GM23338 (cell line): ENCODE measurements at regions not wholly inside any gene's neighbourhood (a gene's known extent, or its start where the extent isn't known, plus 50 kb on each side); places are given as distances from the start of the nearest gene placed in this dataset.

ENCODE experiments used
- ATAC-seq: fragments of 200-7000 bp; cut with Tn5 transposase; 3 replicates; pipeline ENCODE4 v1.9.1; 2020
- DNase-seq: peaks from one replicate; pipeline ENCODE4 v3.0.0-alpha.2; 2015; ENCODE audit warnings: low spot score
- H2AFZ ChIP-seq: fragments of 200-600 bp; sonication (generic); 2 replicates; pipeline ENCODE4 v1.8.0; 2016; ENCODE audit warnings: antibody characterized with exemption, mild to moderate bottlenecking, moderate library complexity
- H3F3A ChIP-seq: fragments of 200-600 bp; sonication (generic); replicated peaks from 2 replicates; pipeline ENCODE4 v1.8.0; 2017; ENCODE audit warnings: antibody characterized with exemption, mixed run types, low read depth
- H3K27ac ChIP-seq: fragments of 200-600 bp; sonication (generic); 2 replicates; pipeline ENCODE4 v1.6.1; 2016; ENCODE audit warnings: low read depth
- H3K27me3 ChIP-seq: fragments of 200-600 bp; sonication (generic); 2 replicates; pipeline ENCODE4 v1.8.0; 2016; ENCODE audit warnings: mild to moderate bottlenecking, mixed run types, moderate library complexity; ENCODE audit not compliant: insufficient read depth
- H3K36me3 ChIP-seq: fragments of 200-600 bp; sonication (generic); 2 replicates; pipeline ENCODE4 v1.8.0; 2016; ENCODE audit warnings: mild to moderate bottlenecking; ENCODE audit not compliant: insufficient read depth
- H3K4me1 ChIP-seq: fragments of 200-600 bp; sonication (generic); 2 replicates; pipeline ENCODE4 v1.8.0; 2016; ENCODE audit warnings: mild to moderate bottlenecking, moderate library complexity; ENCODE audit not compliant: insufficient read depth
- H3K4me2 ChIP-seq: fragments of 200-600 bp; sonication (generic); 2 replicates; pipeline ENCODE4 v1.7.1; 2017; ENCODE audit warnings: mixed run types
- H3K4me3 ChIP-seq: fragments of 200-600 bp; sonication (generic); 2 replicates; pipeline ENCODE4 v1.6.1; 2016; ENCODE audit warnings: mixed run types
- H3K79me2 ChIP-seq: fragments of 200-600 bp; sonication (generic); replicated peaks from 2 replicates; pipeline ENCODE4 v1.8.0; 2017; ENCODE audit warnings: mild to moderate bottlenecking; ENCODE audit not compliant: insufficient read depth
- H3K9me2 ChIP-seq: fragments of 200-600 bp; sonication (generic); 2 replicates; pipeline ENCODE4 v1.8.0; 2017; ENCODE audit not compliant: insufficient read depth
- H4K20me1 ChIP-seq: fragments of 200-600 bp; sonication (generic); replicated peaks from 2 replicates; pipeline ENCODE4 v1.8.0; 2017; ENCODE audit warnings: mild to moderate bottlenecking; ENCODE audit not compliant: insufficient read depth
- H3K27ac Mint-ChIP-seq: 2 replicates; pipeline ENCODE4 v1.8.0; 2020; ENCODE audit warnings: inconsistent platforms, mild to moderate bottlenecking, moderate library complexity, mixed read lengths
- H3K27me3 Mint-ChIP-seq: 3 replicates; pipeline ENCODE4 v1.8.0; 2022; ENCODE audit warnings: low read depth, mild to moderate bottlenecking, moderate library complexity, mixed read lengths, inconsistent platforms; ENCODE audit not compliant: insufficient read depth, poor library complexity
- H3K36me3 Mint-ChIP-seq: 3 replicates; pipeline ENCODE4 v1.8.0; 2021; ENCODE audit warnings: low read depth, mild to moderate bottlenecking, inconsistent platforms, moderate library complexity, mixed read lengths
- H3K4me1 Mint-ChIP-seq: 3 replicates; pipeline ENCODE4 v1.8.0; 2020; ENCODE audit warnings: mild to moderate bottlenecking, inconsistent platforms, mixed read lengths
- H3K4me3 Mint-ChIP-seq: 3 replicates; pipeline ENCODE4 v1.8.0; 2021; ENCODE audit warnings: moderate library complexity, mild to moderate bottlenecking, inconsistent platforms, mixed read lengths
- H3K9me3 Mint-ChIP-seq: 3 replicates; pipeline ENCODE4 v1.8.0; 2020; ENCODE audit warnings: moderate library complexity, mild to moderate bottlenecking, inconsistent platforms, mixed read lengths
- EZH2 ChIP-seq: fragments of 200-600 bp; sonication (generic); IDR thresholded peaks from one replicate; pipeline ENCODE4 v1.8.0; 2017; ENCODE audit warnings: antibody characterized with exemption, mild to moderate bottlenecking, low read depth; ENCODE audit not compliant: unreplicated experiment
- EZH2phosphoT487 ChIP-seq: fragments of 200-600 bp; sonication (generic); IDR thresholded peaks from one replicate; pipeline ENCODE4 v1.8.1; 2018; ENCODE audit warnings: antibody characterized with exemption; ENCODE audit not compliant: unreplicated experiment
- JUNB ChIP-seq: IDR thresholded peaks from one replicate; pipeline ENCODE4 v1.6.1; 2016; ENCODE audit warnings: antibody characterized with exemption; ENCODE audit not compliant: unreplicated experiment
- NANOG ChIP-seq: IDR thresholded peaks from 2 replicates; pipeline ENCODE4 v1.6.1; 2016; ENCODE audit warnings: antibody characterized with exemption, borderline replicate concordance
- ZNF331 ChIP-seq: fragments of 250-450 bp; sonication (Bioruptor Pico); IDR thresholded peaks from 2 replicates; pipeline ENCODE4 v1.5.0; 2020; ENCODE audit warnings: low read depth, mild to moderate bottlenecking, moderate library complexity
- TF ChIP-seq, protein P1 (sequence below): fragments of 250-450 bp; sonication (Bioruptor Pico); IDR thresholded peaks from 2 replicates; pipeline ENCODE4 v1.5.0; 2020; ENCODE audit warnings: mild to moderate bottlenecking, moderate library complexity
- TF ChIP-seq, protein P2 (sequence below), 2 experiments: fragments of 200-600 bp in 1 of 2; sonication (generic) in 1 of 2; conservative IDR thresholded peaks; 2 replicates each; pipeline versions ENCODE4 v1.5.1 to v1.6.1; 2016 to 2017; ENCODE audit warnings: antibody characterized with exemption in 2 of 2, low read depth in 2 of 2, mild to moderate bottlenecking in 2 of 2, moderate library complexity in 1 of 2
- TF ChIP-seq, protein P3 (sequence below): IDR thresholded peaks from 2 replicates; pipeline ENCODE4 v1.6.1; 2016; ENCODE audit warnings: antibody characterized with exemption

DNA sequence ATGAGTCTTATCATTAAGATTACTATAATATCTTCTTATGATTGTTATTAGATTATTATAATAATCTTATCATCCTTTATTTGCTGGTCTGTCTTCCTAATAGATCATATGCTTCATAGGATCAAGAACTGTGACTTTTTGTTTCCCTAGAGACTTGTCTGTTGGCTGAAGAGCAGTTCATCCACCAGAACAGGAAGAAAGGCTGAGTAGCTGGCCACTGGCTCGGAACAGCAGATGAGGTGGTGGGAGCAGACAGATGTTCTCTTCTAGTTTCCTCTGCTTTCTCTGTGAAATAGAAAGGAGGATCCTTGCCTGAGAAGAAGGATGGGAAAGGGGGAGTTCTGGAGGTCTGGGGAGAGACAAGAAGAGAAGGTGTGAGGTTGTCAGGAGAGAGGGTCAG lies 120.0 kb downstream of the CCNA1 start:
- H3K79me2 ChIP-seq, result no peaks in the 10 kb centered on the region
- H3K36me3 Mint-ChIP-seq, result no peaks in the 10 kb centered on the region
- no peak for ATAC-seq
- peaks cover 4% of the 10 kb centered on the region; the same call in 1 of the 2 replicates for H3K9me2 ChIP-seq
- no peak overlapping the region for H2AFZ ChIP-seq
- H3K27ac ChIP-seq, result no peak overlapping the region
- H3K4me1 Mint-ChIP-seq, result no peaks in the 10 kb centered on the region
- no peaks in the 10 kb centered on the region for H3K4me1 ChIP-seq
- no peaks in the 10 kb centered on the region for H3K36me3 ChIP-seq
- no peaks in the 10 kb centered on the region for H3F3A ChIP-seq
- H3K27me3 Mint-ChIP-seq, result no peaks in the 10 kb centered on the region
- H4K20me1 ChIP-seq, result no peaks in the 10 kb centered on the region
- H3K4me2 ChIP-seq, result no peak overlapping the region
- no peak overlapping the region for H3K4me3 Mint-ChIP-seq
- no peaks in the 10 kb centered on the region for H3K9me3 Mint-ChIP-seq
- H3K4me3 ChIP-seq, result no peak overlapping the region
- H3K27ac Mint-ChIP-seq, result no peak overlapping the region
- H3K27me3 ChIP-seq, result no peaks in the 10 kb centered on the region
- DNase-seq, result no peak
- TF ChIP-seq, protein P1, sequence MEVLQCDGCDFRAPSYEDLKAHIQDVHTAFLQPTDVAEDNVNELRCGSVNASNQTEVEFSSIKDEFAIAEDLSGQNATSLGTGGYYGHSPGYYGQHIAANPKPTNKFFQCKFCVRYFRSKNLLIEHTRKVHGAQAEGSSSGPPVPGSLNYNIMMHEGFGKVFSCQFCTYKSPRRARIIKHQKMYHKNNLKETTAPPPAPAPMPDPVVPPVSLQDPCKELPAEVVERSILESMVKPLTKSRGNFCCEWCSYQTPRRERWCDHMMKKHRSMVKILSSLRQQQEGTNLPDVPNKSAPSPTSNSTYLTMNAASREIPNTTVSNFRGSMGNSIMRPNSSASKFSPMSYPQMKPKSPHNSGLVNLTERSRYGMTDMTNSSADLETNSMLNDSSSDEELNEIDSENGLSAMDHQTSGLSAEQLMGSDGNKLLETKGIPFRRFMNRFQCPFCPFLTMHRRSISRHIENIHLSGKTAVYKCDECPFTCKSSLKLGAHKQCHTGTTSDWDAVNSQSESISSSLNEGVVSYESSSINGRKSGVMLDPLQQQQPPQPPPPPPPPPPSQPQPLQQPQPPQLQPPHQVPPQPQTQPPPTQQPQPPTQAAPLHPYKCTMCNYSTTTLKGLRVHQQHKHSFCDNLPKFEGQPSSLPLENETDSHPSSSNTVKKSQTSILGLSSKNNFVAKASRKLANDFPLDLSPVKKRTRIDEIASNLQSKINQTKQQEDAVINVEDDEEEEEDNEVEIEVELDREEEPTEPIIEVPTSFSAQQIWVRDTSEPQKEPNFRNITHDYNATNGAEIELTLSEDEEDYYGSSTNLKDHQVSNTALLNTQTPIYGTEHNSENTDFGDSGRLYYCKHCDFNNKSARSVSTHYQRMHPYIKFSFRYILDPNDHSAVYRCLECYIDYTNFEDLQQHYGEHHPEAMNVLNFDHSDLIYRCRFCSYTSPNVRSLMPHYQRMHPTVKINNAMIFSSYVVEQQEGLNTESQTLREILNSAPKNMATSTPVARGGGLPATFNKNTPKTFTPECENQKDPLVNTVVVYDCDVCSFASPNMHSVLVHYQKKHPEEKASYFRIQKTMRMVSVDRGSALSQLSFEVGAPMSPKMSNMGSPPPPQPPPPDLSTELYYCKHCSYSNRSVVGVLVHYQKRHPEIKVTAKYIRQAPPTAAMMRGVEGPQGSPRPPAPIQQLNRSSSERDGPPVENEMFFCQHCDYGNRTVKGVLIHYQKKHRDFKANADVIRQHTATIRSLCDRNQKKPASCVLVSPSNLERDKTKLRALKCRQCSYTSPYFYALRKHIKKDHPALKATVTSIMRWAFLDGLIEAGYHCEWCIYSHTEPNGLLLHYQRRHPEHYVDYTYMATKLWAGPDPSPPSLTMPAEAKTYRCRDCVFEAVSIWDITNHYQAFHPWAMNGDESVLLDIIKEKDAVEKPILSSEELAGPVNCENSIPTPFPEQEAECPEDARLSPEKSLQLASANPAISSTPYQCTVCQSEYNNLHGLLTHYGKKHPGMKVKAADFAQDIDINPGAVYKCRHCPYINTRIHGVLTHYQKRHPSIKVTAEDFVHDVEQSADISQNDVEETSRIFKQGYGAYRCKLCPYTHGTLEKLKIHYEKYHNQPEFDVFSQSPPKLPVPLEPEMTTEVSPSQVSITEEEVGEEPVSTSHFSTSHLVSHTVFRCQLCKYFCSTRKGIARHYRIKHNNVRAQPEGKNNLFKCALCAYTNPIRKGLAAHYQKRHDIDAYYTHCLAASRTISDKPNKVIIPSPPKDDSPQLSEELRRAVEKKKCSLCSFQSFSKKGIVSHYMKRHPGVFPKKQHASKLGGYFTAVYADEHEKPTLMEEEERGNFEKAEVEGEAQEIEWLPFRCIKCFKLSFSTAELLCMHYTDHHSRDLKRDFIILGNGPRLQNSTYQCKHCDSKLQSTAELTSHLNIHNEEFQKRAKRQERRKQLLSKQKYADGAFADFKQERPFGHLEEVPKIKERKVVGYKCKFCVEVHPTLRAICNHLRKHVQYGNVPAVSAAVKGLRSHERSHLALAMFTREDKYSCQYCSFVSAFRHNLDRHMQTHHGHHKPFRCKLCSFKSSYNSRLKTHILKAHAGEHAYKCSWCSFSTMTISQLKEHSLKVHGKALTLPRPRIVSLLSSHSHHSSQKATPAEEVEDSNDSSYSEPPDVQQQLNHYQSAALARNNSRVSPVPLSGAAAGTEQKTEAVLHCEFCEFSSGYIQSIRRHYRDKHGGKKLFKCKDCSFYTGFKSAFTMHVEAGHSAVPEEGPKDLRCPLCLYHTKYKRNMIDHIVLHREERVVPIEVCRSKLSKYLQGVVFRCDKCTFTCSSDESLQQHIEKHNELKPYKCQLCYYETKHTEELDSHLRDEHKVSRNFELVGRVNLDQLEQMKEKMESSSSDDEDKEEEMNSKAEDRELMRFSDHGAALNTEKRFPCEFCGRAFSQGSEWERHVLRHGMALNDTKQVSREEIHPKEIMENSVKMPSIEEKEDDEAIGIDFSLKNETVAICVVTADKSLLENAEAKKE (CRISPR knock-in tag), result no peak
- TF ChIP-seq EZH2 (no peak), EZH2phosphoT487 (no peak), NANOG (no peak), ZNF331 (CRISPR knock-in tag) (no peak), JUNB (no peak)
- TF ChIP-seq, protein P2, sequence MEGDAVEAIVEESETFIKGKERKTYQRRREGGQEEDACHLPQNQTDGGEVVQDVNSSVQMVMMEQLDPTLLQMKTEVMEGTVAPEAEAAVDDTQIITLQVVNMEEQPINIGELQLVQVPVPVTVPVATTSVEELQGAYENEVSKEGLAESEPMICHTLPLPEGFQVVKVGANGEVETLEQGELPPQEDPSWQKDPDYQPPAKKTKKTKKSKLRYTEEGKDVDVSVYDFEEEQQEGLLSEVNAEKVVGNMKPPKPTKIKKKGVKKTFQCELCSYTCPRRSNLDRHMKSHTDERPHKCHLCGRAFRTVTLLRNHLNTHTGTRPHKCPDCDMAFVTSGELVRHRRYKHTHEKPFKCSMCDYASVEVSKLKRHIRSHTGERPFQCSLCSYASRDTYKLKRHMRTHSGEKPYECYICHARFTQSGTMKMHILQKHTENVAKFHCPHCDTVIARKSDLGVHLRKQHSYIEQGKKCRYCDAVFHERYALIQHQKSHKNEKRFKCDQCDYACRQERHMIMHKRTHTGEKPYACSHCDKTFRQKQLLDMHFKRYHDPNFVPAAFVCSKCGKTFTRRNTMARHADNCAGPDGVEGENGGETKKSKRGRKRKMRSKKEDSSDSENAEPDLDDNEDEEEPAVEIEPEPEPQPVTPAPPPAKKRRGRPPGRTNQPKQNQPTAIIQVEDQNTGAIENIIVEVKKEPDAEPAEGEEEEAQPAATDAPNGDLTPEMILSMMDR (conservative IDR thresholded peaks at IDR 0.05; ENCODE audit: low read depth in 2 of 2), result no peak
- TF ChIP-seq, protein P3, sequence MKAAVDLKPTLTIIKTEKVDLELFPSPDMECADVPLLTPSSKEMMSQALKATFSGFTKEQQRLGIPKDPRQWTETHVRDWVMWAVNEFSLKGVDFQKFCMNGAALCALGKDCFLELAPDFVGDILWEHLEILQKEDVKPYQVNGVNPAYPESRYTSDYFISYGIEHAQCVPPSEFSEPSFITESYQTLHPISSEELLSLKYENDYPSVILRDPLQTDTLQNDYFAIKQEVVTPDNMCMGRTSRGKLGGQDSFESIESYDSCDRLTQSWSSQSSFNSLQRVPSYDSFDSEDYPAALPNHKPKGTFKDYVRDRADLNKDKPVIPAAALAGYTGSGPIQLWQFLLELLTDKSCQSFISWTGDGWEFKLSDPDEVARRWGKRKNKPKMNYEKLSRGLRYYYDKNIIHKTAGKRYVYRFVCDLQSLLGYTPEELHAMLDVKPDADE, result no peak
